Heart left ventricle (tissue), 13 donors: ENCODE measurements at regions not wholly inside any gene's neighbourhood (a gene's known extent, or its start where the extent isn't known, plus 50 kb on each side); places are given as distances from the start of the nearest gene placed in this dataset.

Experiments
- POLR2A ChIP-seq, 2 donors: fragments of 450-650 bp; IDR thresholded peaks; one replicate each; pipeline ENCODE4 v1.6.1; 2017; ENCODE audit warnings: antibody characterized with exemption in 2 of 2, mild to moderate bottlenecking in 2 of 2, moderate library complexity in 2 of 2
- TF ChIP-seq, protein P1 (sequence below), 12 donors: fragments of 200-600 bp; sonication (generic) in 4 of 12; IDR thresholded peaks; one replicate each; pipeline versions ENCODE4 v1.5.0 to v1.8.0; 2018 to 2022; ENCODE audit warnings: antibody characterized with exemption in 12 of 12, mild to moderate bottlenecking in 5 of 12
- donor health status: ischemic (EF 13 %, LVEDD 7.1; RV severe dilation, severe dysfunction).
- donor health status: DM: no; HTN: yes; CAD: no.
- donor health status: DM: no; HTN: no; CAD: no.
- donor health status: ischemic (EF 25% LVEDD 6.9; RV normal size, moderate dysfunction).
- donor health status: ischemic (EF 25% LVEDD 5.7; RV mildly dilated, moderate dysfunction).
- donor health status: ischemic (EF 35%, LVEDD 5.7; RV mildly dilated, moderate dysfunction).
- donor health status: nonischemic (EF 11% LVEDD 7.7; RV severe dilation, severe dysfunction).
- donor health status: DM: yes; HTN: yes; CAD: no.
- donor health status: PGD.
- donor health status: ischemic (EF 29% LVEDD 5.4; RV normal size, mild dysfunction).
- donor health status: nonischemic (EF 23%, LVEDD 6.1; RV moderate dilation, normal function).

DNA sequence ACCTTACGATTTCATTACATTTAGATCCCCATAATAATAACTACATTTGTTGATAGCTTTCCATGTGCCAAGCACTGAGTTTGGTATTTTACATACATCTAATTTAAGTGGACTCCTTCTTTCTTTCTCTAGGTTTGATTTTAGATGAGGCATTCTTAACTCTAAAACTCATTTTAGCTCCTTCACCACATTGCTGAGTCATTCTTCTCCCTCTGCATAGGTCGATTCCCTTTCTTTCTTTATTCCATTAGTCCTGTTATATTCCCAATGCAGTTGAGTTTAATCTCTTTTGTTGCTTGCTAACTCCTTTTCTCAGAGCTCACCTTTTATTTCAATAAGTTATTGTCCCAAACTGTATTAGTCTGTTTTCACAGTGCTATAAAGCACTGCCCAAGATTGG is 329.8 kb downstream of the TAF11L14 start:
- TF ChIP-seq, protein P1, sequence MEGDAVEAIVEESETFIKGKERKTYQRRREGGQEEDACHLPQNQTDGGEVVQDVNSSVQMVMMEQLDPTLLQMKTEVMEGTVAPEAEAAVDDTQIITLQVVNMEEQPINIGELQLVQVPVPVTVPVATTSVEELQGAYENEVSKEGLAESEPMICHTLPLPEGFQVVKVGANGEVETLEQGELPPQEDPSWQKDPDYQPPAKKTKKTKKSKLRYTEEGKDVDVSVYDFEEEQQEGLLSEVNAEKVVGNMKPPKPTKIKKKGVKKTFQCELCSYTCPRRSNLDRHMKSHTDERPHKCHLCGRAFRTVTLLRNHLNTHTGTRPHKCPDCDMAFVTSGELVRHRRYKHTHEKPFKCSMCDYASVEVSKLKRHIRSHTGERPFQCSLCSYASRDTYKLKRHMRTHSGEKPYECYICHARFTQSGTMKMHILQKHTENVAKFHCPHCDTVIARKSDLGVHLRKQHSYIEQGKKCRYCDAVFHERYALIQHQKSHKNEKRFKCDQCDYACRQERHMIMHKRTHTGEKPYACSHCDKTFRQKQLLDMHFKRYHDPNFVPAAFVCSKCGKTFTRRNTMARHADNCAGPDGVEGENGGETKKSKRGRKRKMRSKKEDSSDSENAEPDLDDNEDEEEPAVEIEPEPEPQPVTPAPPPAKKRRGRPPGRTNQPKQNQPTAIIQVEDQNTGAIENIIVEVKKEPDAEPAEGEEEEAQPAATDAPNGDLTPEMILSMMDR (IDR thresholded peaks at IDR 0.05): no peak
- TF ChIP-seq POLR2A (IDR thresholded peaks at IDR 0.05): no peak
